Uterus (tissue), 3 donors: ENCODE measurements at regions not wholly inside any gene's neighbourhood (a gene's known extent, or its start where the extent isn't known, plus 50 kb on each side); places are given as distances from the start of the nearest gene placed in this dataset.

Source experiments
- DNase-seq, 2 donors: peaks; one replicate each; pipeline ENCODE4 v3.0.0-alpha.2; 2019 to 2020
- H3K27ac ChIP-seq, 2 donors: fragments of 200-600 bp; sonication (generic); 1 replicate in 1 of 2; 2 replicates in 1 of 2; pipeline ENCODE4 v1.5.1; 2016 to 2018
- H3K27me3 ChIP-seq, 2 donors: fragments of 200-600 bp; sonication (generic); one replicate each; pipeline ENCODE4 v1.5.1; 2018 to 2019; ENCODE audit warnings: control low read depth in 1 of 2
- H3K36me3 ChIP-seq, 2 donors: fragments of 200-600 bp; sonication (generic); one replicate each; pipeline ENCODE4 v1.5.1; 2019; ENCODE audit warnings: control low read depth in 1 of 2
- H3K4me1 ChIP-seq, 2 donors: fragments of 200-600 bp; sonication (generic); one replicate each; pipeline ENCODE4 v1.5.1; 2018 to 2019; ENCODE audit warnings: control low read depth in 1 of 2
- H3K4me3 ChIP-seq, 2 donors: fragments of 200-600 bp; sonication (generic); 1 replicate in 1 of 2; 2 replicates in 1 of 2; pipeline ENCODE4 v1.5.1; 2018 to 2019; ENCODE audit warnings: mild to moderate bottlenecking in 1 of 2
- H3K9me3 ChIP-seq, 2 donors: fragments of 200-600 bp; sonication (generic); one replicate each; pipeline ENCODE4 v1.5.1; 2019; ENCODE audit warnings: control low read depth in 1 of 2
- CTCF ChIP-seq, 4 experiments: fragments of 200-600 bp in 2 of 4; fragments of 450-650 bp in 2 of 4; sonication (generic) in 2 of 4; IDR thresholded peaks; one replicate each; pipeline ENCODE4 v1.5.1; 2016 to 2019; ENCODE audit warnings: antibody characterized with exemption in 4 of 4, mild to moderate bottlenecking in 2 of 4, moderate library complexity in 1 of 4
- POLR2A ChIP-seq, 2 donors: fragments of 450-650 bp; IDR thresholded peaks; one replicate each; pipeline ENCODE4 v1.6.1; 2016; ENCODE audit warnings: antibody characterized with exemption in 2 of 2, mild to moderate bottlenecking in 1 of 2, moderate library complexity in 1 of 2
- intact Hi-C: fragments of 100-400 bp; cut with DNase I; formaldehyde crosslinking; loops from one replicate; pipeline ENCODE4 v1.15.1; 2023; ENCODE audit warnings: low total_unique reads
- donor health status: DM: yes; HTN: yes; CAD: no.

DNA sequence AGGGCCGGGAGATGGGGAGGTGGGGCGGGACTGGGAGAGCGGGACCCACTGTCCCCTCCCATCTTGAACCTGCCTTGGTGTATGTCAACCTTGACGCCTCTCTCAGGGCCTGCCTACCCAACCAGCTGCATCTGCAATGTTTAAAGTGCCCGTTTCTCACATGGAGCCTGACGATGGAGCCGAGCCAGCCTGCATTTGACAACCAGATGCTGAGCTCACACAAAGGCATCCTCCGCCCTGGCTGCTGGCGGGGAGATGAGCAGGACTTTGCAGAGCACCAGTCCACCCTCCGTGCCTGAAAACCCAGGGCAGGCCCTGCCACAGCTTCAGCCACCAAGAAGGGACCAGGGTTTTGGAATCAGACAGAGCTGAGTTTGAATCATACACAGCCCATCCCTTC is 141.1 kb upstream of the SMIM23 start:
- intact Hi-C loops: no loop called here
- Histone ChIP-seq H3K27ac (no peak overlapping the region), H3K27me3 (no peaks in the 10 kb centered on the region), H3K36me3 (no peaks in the 10 kb centered on the region), H3K4me3 (no peak overlapping the region), H3K9me3 (no peaks in the 10 kb centered on the region), H3K4me1 (no peaks in the 10 kb centered on the region)
- TF ChIP-seq POLR2A (IDR thresholded peaks at IDR 0.05): no peak
- TF ChIP-seq CTCF (IDR thresholded peaks at IDR 0.05): no peak
- DNase-seq: no peak

- TF ChIP-seq CTCF (IDR thresholded peaks at IDR 0.05) (no peak), POLR2A (IDR thresholded peaks at IDR 0.05) (no peak)
- DNase-seq: no peak
- no peaks in the 10 kb centered on the region for H3K36me3 ChIP-seq
- intact Hi-C loops: no loop called here
- H3K4me3 ChIP-seq: no peak overlapping the region
- H3K9me3 ChIP-seq: no peaks in the 10 kb centered on the region
- no peaks in the 10 kb centered on the region for H3K27me3 ChIP-seq
- no peak overlapping the region for H3K27ac ChIP-seq
- no peaks in the 10 kb centered on the region for H3K4me1 ChIP-seq
Observed at GRCh38 chr5:171646102-171647042, 139.2 kb upstream of the SMIM23 start.

GRCh38 chr5:171647043-171647903 is 138.3 kb upstream of the SMIM23 start:
- no peak overlapping the region for H3K4me3 ChIP-seq
- no peaks in the 10 kb centered on the region for H3K27me3 ChIP-seq

DNA sequence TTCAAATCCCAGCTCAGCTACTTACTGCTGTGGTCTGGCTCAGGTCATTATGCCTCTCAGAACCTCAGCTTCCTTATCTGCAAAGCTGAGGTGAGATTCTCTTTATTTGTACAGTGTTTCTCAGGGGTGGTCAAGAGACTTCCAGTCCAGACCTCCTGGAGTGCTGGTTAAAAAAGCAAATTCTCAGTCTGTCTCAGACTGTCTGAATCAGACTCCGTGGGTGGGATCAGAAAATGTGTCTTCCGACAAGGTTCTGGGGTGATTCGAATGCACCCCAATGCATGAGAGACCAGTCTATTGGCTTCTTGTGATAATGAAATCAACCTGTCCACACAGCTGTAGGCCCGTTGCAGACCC is 137.7 kb upstream of the SMIM23 start:
- intact Hi-C loops: no loop called here
- no peaks in the 10 kb centered on the region for H3K36me3 ChIP-seq
- H3K27me3 ChIP-seq: no peaks in the 10 kb centered on the region
- H3K4me1 ChIP-seq: no peaks in the 10 kb centered on the region
- no peak for DNase-seq
- no peaks in the 10 kb centered on the region for H3K9me3 ChIP-seq
- H3K27ac ChIP-seq: no peak overlapping the region
- TF ChIP-seq POLR2A (IDR thresholded peaks at IDR 0.05) (no peak), CTCF (IDR thresholded peaks at IDR 0.05) (no peak)
- no peak overlapping the region for H3K4me3 ChIP-seq

More at GRCh38 chr5:171647043-171647903, 138.3 kb upstream of the SMIM23 start:
- H3K4me1 ChIP-seq: no peaks in the 10 kb centered on the region
- no peak for TF ChIP-seq POLR2A (IDR thresholded peaks at IDR 0.05)
- no peak for TF ChIP-seq CTCF (IDR thresholded peaks at IDR 0.05)
- no peak overlapping the region for H3K27ac ChIP-seq
- intact Hi-C loops: no loop called here
- H3K36me3 ChIP-seq: no peaks in the 10 kb centered on the region
- no peak for DNase-seq
- no peaks in the 10 kb centered on the region for H3K9me3 ChIP-seq
